HG02970 (cell line): ENCODE measurements at regions not wholly inside any gene's neighbourhood (a gene's known extent, or its start where the extent isn't known, plus 50 kb on each side); places are given as distances from the start of the nearest gene placed in this dataset.
"Not testable (repeated sequence)": the region's sequence is repeated elsewhere in the genome, so short reads cannot be mapped to it uniquely, and the experiment has no call there.

Experiments used
- ATAC-seq: cut with Tn5 transposase; IDR thresholded peaks from one replicate; pipeline ENCODE4 v1.9.1; 2021; ENCODE audit warnings: mild to moderate bottlenecking, moderate library complexity, moderate number of reproducible peaks; ENCODE audit not compliant: unreplicated experiment, low FRiP score

GRCh38 chrX:113212052-113212451 is 371.4 kb upstream of the AMOT start:
- ATAC-seq = no peak

GRCh38 chrX:113202601-113203000 is 362.0 kb upstream of the AMOT start:
- no peak for ATAC-seq

DNA sequence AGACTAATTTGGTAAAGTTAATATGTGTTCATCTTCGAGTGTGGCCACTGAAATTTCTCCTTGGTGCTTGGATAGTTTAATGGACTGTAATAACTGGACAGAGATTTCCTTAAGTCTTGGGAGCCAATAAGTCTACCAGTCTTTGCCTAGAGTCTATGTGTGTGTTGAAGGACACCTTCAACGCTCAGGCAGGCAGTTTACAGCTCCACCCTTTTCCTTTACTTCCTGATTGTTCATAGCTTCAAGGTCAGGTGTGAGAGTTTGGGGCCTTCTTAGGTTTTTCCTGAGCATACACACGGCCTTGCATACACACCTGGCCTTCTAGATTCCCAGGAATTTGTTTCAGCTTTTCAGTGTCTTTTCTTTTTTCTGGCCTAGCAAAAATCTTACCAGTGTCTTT is 355.3 kb upstream of the AMOT start:
- ATAC-seq = no peak

GRCh38 chrX:113192418-113192817 is 351.8 kb upstream of the AMOT start:
- ATAC-seq = no peak

DNA sequence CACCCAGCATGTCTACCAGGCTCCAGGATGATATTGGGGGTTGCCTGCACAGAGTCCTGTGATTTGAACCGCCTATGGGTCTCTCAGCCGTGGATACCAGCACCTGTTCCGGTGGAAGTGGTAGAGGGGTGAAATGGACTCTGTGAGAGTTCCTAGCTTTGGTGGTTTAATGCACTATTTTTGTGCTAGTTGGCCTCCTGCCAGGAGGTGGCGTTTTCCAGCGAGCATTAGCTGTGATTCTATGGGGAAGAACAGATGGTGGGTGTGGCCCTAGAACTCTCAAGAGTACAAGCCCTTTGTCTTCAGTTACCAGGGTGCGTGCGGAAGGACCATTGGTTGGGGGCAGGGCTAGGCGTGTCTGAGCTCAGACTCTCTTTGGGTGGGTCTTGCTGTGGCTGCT is 316.9 kb upstream of the AMOT start:
- no peak for ATAC-seq

GRCh38 chrX:113154315-113154714 is 313.7 kb upstream of the AMOT start:
- not testable (repeated sequence) for ATAC-seq

GRCh38 chrX:113136836-113137235 is 296.2 kb upstream of the AMOT start:
- no peak for ATAC-seq

DNA sequence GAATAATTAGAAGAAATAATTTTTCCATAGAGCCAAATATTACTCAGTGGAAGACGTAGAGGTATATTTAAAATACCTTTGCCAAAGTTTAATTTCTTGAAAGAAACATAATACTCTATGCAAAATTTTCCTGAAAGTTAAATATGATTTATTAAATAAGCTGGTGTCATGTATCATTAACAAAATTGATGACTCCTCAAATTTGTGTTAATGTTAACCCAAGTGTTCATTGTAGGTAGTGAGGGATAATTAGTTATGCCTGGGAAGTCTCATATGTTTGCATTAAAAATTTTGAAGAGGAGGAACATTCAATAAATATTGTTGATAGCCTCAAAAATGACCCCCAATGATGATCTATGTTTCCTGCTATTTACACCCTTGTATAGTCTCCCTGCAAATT is 292.7 kb upstream of the AMOT start:
- no peak for ATAC-seq

DNA sequence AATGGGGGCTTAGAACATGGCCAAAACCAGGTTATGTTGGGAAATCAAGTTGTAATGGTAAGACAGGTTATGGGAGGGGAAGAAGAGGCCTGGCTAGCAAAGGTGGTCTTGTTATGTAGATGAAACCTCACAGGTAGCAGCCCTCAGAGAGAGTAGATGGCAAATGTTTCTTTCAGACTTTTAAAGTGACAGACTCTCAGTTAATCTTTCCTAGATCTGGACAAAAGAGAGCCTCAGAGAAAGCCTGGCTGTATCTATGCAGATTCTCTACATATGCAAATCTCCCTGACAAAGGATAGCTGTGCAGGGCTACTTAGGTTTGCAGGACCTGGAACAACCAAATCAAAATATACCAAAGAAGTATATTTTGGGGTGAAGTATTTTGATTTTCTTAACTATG is 284.1 kb upstream of the AMOT start:
- ATAC-seq = no peak

DNA sequence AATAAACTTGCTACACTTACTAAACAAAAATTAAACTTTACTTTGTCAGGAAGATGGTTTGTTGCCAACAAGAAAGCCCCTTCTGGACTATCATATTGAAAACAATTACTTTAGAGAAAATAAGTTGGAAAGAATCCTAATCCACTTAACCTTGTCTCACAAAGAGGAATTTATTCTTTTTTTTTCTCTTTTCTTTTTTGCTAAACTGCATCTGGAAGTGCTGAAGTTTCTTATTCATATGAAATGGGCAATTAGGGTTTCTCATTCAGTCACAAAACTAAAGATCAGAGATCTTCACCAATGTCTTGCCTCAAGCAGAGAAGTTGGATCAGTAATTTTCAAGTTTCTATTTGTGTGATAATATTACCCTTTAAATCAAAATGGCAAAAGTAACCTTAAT is 234.9 kb upstream of the AMOT start:
- no peak for ATAC-seq

DNA sequence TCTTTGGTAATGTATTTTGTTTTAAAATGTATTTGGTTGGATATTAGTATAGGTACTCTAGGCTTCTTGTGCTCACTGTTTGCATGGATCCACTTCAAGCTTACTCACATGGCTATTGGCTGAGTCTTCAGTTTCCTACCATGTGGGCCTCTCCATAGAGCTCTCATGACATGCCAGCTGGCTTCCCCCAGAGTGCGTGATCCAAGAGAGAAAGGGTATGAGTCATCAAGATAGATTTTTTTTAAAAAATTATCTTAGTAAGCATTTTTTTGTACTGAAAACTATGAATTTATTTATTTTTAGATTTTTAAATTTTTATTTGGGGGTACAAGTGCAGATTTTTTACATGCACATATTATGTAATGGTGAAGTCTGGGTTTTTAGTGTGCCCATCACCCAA is 219.1 kb upstream of the AMOT start:
- ATAC-seq = no peak

- ATAC-seq = no peak
Measured at GRCh38 chrX:113058634-113059033, 218.0 kb upstream of the AMOT start.

GRCh38 chrX:113048896-113049295 is 208.3 kb upstream of the AMOT start:
- ATAC-seq = no peak

DNA sequence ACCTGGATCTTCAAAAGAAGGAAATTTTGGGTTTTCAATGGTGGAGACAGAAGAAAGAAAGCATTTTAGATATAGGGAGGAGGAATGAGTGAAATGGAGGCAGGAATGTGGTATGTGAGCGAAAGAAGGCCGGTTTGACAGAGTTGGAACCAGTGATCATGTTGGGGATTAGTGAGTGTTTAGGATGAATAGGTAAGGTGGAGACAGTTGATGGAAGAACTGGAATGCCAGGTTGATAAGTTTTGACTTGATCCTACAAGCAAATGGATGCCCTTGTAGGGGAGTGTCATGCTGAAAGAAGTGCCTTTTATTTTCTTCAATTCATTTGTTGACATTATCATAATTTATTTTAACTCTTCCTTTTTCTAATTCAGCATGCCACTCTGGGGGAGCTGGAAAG is 207.8 kb upstream of the AMOT start:
- no peak for ATAC-seq

DNA sequence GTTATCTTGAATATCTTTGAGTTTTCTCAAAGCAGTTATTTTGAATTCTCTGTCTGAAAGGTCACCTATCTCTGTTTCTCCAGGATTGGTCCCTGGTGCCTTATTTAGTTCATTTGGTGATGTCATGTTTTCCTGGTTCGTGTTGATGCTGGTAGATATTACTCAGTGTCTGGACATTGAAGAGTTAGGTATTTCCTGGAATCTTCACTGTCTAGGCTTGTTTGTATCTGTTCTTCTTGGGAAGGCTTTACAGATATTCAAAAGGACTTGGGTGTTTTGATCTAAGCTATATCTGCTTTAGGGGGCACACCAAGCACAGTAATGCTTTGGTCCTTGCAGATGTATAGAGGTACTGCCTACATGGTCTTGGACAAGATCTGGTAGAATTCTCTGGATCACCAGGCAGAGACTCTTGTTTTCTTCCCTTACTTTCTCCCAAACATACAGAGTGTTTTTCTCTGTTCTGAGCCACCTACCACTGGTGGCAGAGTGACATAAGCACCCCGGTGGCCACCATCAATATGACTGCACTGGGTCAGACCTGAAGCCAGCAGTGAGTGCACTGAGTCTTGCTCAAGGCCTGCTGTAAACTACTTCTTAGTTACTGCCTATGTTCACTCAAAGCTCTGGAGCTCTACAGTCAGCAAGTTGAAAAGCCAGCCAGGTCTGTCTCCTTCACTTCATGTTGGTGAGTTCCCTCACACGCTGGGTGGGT is 193.5 kb upstream of the AMOT start:
- no peak for ATAC-seq

DNA sequence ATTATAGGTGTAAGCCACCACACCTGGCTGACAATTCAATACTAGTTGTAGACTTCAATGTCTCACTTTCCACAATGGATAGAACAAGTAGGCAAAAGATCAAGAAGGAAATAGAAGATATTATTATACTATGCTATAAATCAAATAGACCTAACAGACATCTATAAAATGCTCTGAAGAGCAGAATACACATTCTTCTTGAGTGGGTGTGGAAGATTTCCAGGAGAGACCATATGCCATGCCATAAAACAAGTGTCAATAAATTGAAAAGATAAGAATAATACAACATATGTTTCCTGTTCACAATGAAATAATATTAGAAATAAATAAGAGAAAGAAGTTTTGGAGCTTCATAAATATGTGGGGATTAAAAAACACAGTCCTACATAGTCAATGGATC is 179.3 kb upstream of the AMOT start:
- no peak for ATAC-seq

DNA sequence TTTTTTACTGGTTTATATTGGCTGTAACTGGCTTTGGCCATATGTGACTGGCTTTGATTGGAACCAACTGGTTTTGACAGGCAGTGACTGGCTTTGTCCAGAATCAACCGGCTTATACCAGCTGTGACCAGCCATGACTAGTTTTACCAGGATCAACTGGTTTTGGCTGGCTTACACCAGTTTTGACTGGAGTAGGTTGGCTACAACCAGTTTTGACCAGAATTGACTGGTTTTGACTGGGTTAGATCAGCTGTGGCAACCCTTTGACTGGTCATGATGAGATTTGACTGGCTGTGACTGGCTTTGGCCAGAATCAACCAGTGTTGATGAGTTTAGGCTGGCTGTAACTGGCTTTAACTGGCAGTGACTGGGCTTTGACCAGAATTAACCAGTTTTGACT is 169.2 kb upstream of the AMOT start:
- ATAC-seq = no peak

DNA sequence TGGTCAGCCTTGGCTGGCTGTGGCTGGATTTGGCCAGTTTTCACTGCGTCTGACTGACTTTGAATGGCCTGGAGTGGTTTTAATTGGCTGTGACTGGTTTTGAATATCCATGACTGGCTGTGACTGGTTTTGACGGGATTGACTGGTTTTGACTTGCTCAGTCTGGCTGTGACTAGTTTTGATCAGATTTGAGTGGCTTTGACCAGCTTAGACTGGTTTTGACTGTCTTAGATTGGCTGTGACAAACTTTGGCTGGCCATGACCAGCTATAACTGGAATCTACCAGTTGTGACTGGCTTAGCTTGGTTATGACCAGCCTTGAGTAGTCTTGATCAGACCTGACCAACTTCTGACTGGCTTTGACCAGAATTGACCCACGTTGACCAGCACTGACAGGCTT is 168.4 kb upstream of the AMOT start:
- no peak for ATAC-seq

GRCh38 chrX:113001836-113002235 is 161.2 kb upstream of the AMOT start:
- ATAC-seq = no peak

DNA sequence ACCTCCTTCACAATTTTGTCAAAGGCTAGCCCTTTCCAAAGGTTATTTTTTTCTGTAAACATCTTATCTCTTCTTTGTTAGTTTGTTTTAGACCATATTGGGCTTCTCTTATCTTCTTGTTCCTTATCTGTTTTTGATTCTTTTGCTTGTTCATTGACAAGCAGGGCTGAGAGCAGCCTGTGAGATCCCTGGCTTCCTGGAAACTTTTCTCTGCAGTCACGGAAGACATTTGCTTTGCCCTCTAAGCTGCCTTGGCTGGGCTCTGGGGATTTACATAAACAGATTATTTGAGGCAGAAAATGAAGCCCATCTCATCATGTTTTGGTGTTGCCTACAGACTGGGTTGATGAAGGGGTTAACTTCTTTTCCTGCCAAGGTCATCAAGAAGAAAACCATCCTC is 157.4 kb upstream of the AMOT start:
- no peak for ATAC-seq

DNA sequence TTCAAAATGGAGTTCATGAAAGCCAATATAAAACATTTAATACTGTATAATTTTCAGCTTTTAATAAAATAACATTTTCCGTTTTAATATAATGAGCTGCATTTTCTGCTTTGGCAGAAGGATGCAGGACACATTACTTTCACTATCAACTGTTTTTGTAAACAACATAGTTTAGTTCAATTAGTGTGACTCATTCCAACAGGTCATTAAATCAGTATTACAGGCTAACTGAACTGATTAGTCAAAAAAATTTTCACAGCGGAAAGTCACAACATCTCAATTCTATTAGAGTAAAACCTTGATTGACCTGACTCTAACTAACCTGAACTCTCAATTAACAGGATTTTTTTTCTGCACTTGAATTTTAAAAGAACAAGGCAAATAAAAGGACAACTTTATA is 151.2 kb upstream of the AMOT start:
- ATAC-seq = no peak

GRCh38 chrX:112979879-112980278 is 139.2 kb upstream of the AMOT start:
- ATAC-seq = no peak
